BE2C (cell line): ENCODE measurements at regions not wholly inside any gene's neighbourhood (a gene's known extent, or its start where the extent isn't known, plus 50 kb on each side); places are given as distances from the start of the nearest gene placed in this dataset.

Experiments used
- DNase-seq: peaks from one replicate; pipeline ENCODE4 v3.0.0-alpha.2; 2020
- H3K27me3 ChIP-seq: fragments of 250-450 bp; sonication (Bioruptor Pico); 2 replicates; pipeline ENCODE4 v1.5.1; 2020; ENCODE audit warnings: mild to moderate bottlenecking
- H3K36me3 ChIP-seq: fragments of 250-450 bp; sonication (Bioruptor Pico); 2 replicates; pipeline ENCODE4 v1.5.1; 2020; ENCODE audit warnings: mild to moderate bottlenecking
- H3K4me1 ChIP-seq: fragments of 250-450 bp; sonication (Bioruptor Pico); 2 replicates; pipeline ENCODE4 v1.5.1; 2020
- H3K4me3 ChIP-seq: 2 replicates; pipeline ENCODE4 v1.5.1; 2011; ENCODE audit warnings: low read depth, low read length
- H3K9me3 ChIP-seq: fragments of 250-450 bp; sonication (Bioruptor Pico); 2 replicates; pipeline ENCODE4 v1.5.1; 2020
- CTCF ChIP-seq: IDR thresholded peaks from 2 replicates; pipeline ENCODE4 v1.5.1; 2012; ENCODE audit warnings: mild to moderate bottlenecking, low read depth, low read length

DNA sequence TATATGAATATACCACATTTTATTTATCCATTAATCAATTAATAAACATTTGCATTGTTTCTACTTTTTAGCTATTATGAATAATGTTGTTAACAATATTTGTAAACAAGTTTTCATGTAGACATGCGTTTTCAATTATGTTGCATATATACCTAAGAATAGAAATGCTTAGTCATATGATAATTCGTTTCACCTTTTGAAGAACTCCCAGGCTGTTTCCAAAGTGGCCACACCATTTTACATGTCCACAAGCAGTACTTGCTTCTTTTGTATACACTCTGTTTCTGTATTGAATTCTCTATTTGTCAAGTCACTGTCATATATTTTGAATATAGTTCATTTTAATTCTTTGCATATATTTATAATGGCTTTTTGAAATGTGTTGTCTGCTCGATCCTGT, 206.9 kb upstream of the ZBTB20 start:
- H3K4me3 ChIP-seq: no peak overlapping the region
- no peak for TF ChIP-seq CTCF
- H3K4me1 ChIP-seq: peaks cover 7% of the 10 kb centered on the region; the same call in 1 of the 2 replicates
- H3K27me3 ChIP-seq: no peaks in the 10 kb centered on the region
- no peak for DNase-seq
- no peaks in the 10 kb centered on the region for H3K9me3 ChIP-seq
- no peaks in the 10 kb centered on the region; the same call in 1 of the 2 replicates for H3K36me3 ChIP-seq

GRCh38 chr3:115357456-115357855, 210.4 kb upstream of the ZBTB20 start:
- no peaks in the 10 kb centered on the region for H3K9me3 ChIP-seq
- TF ChIP-seq CTCF: no peak

DNA sequence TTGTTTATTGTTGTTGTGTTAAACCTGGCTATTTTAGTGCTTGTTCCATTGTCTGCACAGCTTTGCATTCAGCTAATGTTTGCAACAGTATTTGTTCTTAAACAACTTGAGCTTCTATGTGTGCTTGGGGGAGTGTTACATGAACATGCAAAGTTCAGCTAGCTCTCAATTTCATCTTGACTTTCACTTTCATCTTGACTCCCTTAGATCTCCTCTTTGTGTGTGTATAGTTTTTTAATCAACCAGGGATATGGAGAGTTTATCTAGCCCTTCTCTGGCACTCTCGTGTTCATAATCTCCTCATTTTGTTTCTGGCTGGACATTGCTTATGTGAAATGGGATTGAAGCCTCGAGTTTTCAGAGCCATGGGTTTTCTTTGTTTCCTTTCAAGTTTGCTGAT, 212.4 kb upstream of the ZBTB20 start:
- H3K4me1 ChIP-seq: peaks cover 14% of the 10 kb centered on the region
- no peaks in the 10 kb centered on the region for H3K27me3 ChIP-seq
- no peak for DNase-seq
- H3K4me3 ChIP-seq: no peak overlapping the region
- no peak for TF ChIP-seq CTCF
- no peaks in the 10 kb centered on the region; the same call in 1 of the 2 replicates for H3K36me3 ChIP-seq
- no peaks in the 10 kb centered on the region for H3K9me3 ChIP-seq

More at GRCh38 chr3:115357456-115357855, 210.4 kb upstream of the ZBTB20 start:
- DNase-seq: no peak
- Histone ChIP-seq H3K27me3 (no peaks in the 10 kb centered on the region), H3K36me3 (no peaks in the 10 kb centered on the region; the same call in 1 of the 2 replicates), H3K4me1 (peaks cover 14% of the 10 kb centered on the region), H3K4me3 (no peak overlapping the region)

DNA sequence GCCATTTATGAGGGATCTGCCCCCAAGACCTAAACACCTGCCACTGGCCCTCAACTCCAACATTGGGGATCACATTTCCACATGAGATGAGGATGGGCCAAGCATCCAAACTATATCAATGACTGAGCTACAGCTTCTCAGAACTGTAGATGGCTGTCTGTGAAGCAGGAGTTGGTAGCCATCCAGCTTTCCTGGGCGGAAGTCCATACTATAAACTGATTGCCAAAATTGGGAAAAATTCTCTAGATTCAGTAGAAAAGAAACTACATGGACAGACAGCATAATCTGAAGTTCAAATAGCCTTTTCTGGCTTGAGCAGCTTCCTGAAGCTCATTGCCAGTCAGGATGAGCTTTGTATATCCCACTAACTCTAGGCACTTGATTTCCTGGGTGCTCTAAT, 214.7 kb upstream of the ZBTB20 start:
- Histone ChIP-seq H3K9me3 (no peaks in the 10 kb centered on the region; the same call in 1 of the 2 replicates), H3K4me1 (peaks cover 14% of the 10 kb centered on the region), H3K36me3 (no peaks in the 10 kb centered on the region; the same call in 1 of the 2 replicates), H3K27me3 (no peaks in the 10 kb centered on the region), H3K4me3 (no peak overlapping the region)
- no peak for DNase-seq
- TF ChIP-seq CTCF: no peak

GRCh38 chr3:115363071-115363470, 216.0 kb upstream of the ZBTB20 start:
- H3K36me3 ChIP-seq: no peaks in the 10 kb centered on the region
- H3K27me3 ChIP-seq: no peaks in the 10 kb centered on the region
- H3K4me1 ChIP-seq: peaks cover 14% of the 10 kb centered on the region
- no peak for DNase-seq
- TF ChIP-seq CTCF: no peak
- H3K4me3 ChIP-seq: no peak overlapping the region
- H3K9me3 ChIP-seq: no peaks in the 10 kb centered on the region; the same call in 1 of the 2 replicates

DNA sequence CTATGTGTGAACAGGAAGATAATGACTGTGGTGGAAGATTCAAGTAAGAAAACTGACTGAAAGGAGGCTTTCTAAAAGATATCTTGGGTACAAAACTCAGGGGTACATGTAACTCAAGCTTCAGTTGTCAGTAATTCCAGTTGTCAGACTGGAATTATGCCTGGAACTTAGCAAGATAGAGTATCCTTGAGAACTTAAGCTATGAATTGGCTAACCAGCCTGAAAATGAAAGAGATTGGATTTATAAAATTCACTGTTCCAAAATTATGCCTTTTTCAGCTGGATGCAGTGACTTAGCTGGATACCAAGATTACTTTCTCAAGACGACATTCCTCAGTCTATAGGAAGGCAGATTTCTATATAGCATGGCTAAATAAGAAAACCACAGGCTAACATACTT, 221.9 kb upstream of the ZBTB20 start:
- TF ChIP-seq CTCF: no peak
- no peaks in the 10 kb centered on the region for H3K27me3 ChIP-seq
- H3K4me3 ChIP-seq: no peak overlapping the region
- H3K4me1 ChIP-seq: peaks cover 3% of the 10 kb centered on the region; the same call in 1 of the 2 replicates
- no peak for DNase-seq
- no peaks in the 10 kb centered on the region; the same call in 1 of the 2 replicates for H3K9me3 ChIP-seq
- no peaks in the 10 kb centered on the region for H3K36me3 ChIP-seq
